NOMO-1 treated with DMSO at 0.1 percent for 48 hours (cell line): ENCODE measurements at regions not wholly inside any gene's neighbourhood (a gene's known extent, or its start where the extent isn't known, plus 50 kb on each side); places are given as distances from the start of the nearest gene placed in this dataset.
"Not testable (repeated sequence)": the region's sequence is repeated elsewhere in the genome, so short reads cannot be mapped to it uniquely, and the experiment has no call there.

Experiments used
- DNase-seq: peaks from one replicate; lab custom pipeline; 2025; ENCODE audit not compliant: unreplicated experiment; lab: John Stamatoyannopoulos, UW

- DNase-seq: not testable (repeated sequence)
These were observed 111.9 kb downstream of the LSMEM1 start for GRCh38 chr7:112592565-112593263.

GRCh38 chr7:112594397-112594796 lies 113.6 kb downstream of the LSMEM1 start:
- DNase-seq: no peak

GRCh38 chr7:112596260-112596659 lies 115.5 kb downstream of the LSMEM1 start:
- no peak for DNase-seq

- DNase-seq: no peak
These were observed 116.2 kb downstream of the LSMEM1 start for GRCh38 chr7:112596981-112597380.

GRCh38 chr7:112603673-112604072 lies 122.9 kb downstream of the LSMEM1 start:
- no peak for DNase-seq

- DNase-seq: no peak
These were observed 129.8 kb downstream of the LSMEM1 start for GRCh38 chr7:112610636-112611035.

- DNase-seq: no peak
These were observed 134.9 kb downstream of the LSMEM1 start for GRCh38 chr7:112615701-112616100.

GRCh38 chr7:112616295-112616694 lies 135.5 kb downstream of the LSMEM1 start:
- no peak for DNase-seq

GRCh38 chr7:112619343-112619742 lies 138.6 kb downstream of the LSMEM1 start:
- no peak for DNase-seq

- DNase-seq: no peak
These were observed 141.4 kb downstream of the LSMEM1 start for GRCh38 chr7:112622159-112622715.

GRCh38 chr7:112624416-112624815 lies 143.6 kb downstream of the LSMEM1 start:
- no peak for DNase-seq

GRCh38 chr7:112630565-112630964 lies 149.8 kb downstream of the LSMEM1 start:
- no peak for DNase-seq

- no peak for DNase-seq
These were observed 153.3 kb downstream of the LSMEM1 start for GRCh38 chr7:112634107-112634506.

- DNase-seq: no peak
These were observed 154.5 kb downstream of the TMEM168 start for GRCh38 chr7:112635742-112636141.

GRCh38 chr7:112638675-112639400 lies 151.4 kb downstream of the TMEM168 start:
- DNase-seq: no peak

GRCh38 chr7:112640685-112641084 lies 149.5 kb downstream of the TMEM168 start:
- no peak for DNase-seq

- DNase-seq: no peak
These were observed 143.4 kb downstream of the TMEM168 start for GRCh38 chr7:112646783-112647182.

- no peak for DNase-seq
These were observed 141.4 kb downstream of the TMEM168 start for GRCh38 chr7:112648781-112649180.

GRCh38 chr7:112649560-112649959 lies 140.6 kb downstream of the TMEM168 start:
- DNase-seq: no peak

GRCh38 chr7:112654322-112655216 lies 135.6 kb downstream of the TMEM168 start:
- DNase-seq: no peak

- DNase-seq: no peak
These were observed 124.5 kb downstream of the TMEM168 start for GRCh38 chr7:112665709-112666108.
